CD4-positive, alpha-beta memory T cell (primary cell): ENCODE measurements at regions not wholly inside any gene's neighbourhood (a gene's known extent, or its start where the extent isn't known, plus 50 kb on each side); places are given as distances from the start of the nearest gene placed in this dataset.

Experiments used
- CTCF ChIA-PET: fragments of 350-600 bp; sonication (Branson Sonifier 250); formaldehyde crosslinking; loops from one replicate; lab custom pipeline; 2021; ENCODE audit warnings: inconsistent platforms; ENCODE audit not compliant: partially characterized antibody; lab: Charles Lee
- POLR2A ChIA-PET: fragments of 350-600 bp; sonication (Branson Sonifier 250); formaldehyde crosslinking; loops from one replicate; lab custom pipeline; 2021; ENCODE audit not compliant: partially characterized antibody; lab: Charles Lee
- DNase-seq, 5 donors: peaks; one replicate each; pipeline versions ENCODE4 v3.0.0 to v3.0.0-alpha.2; 2020 to 2022; ENCODE audit warnings: mixed read lengths in 1 of 5
- H3K27ac ChIP-seq: one replicate; pipeline ENCODE4 v1.7.0; 2013; ENCODE audit warnings: low read depth, low read length
- H3K27me3 ChIP-seq: 2 replicates; pipeline ENCODE4 v1.7.0; 2013; ENCODE audit warnings: mild to moderate bottlenecking, low read length, moderate library complexity; ENCODE audit not compliant: insufficient read depth
- H3K36me3 ChIP-seq: 2 replicates; pipeline ENCODE4 v1.7.0; 2013; ENCODE audit warnings: mild to moderate bottlenecking, low read length, moderate library complexity; ENCODE audit not compliant: insufficient read depth
- H3K4me1 ChIP-seq: 2 replicates; pipeline ENCODE4 v1.7.0; 2013; ENCODE audit warnings: mild to moderate bottlenecking, low read length, moderate library complexity; ENCODE audit not compliant: insufficient read depth
- H3K4me3 ChIP-seq, 2 donors: one replicate each; pipeline ENCODE4 v1.7.0; 2013; ENCODE audit warnings: low read length in 2 of 2, mild to moderate bottlenecking in 1 of 2
- H3K9me3 ChIP-seq, 2 donors: one replicate each; pipeline ENCODE4 v1.7.0; 2013; ENCODE audit warnings: low read length in 2 of 2, control low read depth in 1 of 2; ENCODE audit not compliant: control insufficient read depth in 1 of 2
- H3K27ac Mint-ChIP-seq, 7 donors: one replicate each; pipeline ENCODE4 v1.8.0; 2020 to 2021; ENCODE audit warnings: mixed read lengths in 7 of 7, mild to moderate bottlenecking in 6 of 7, inconsistent platforms in 3 of 7, moderate library complexity in 3 of 7
- H3K27me3 Mint-ChIP-seq, 2 donors: one replicate each; pipeline ENCODE4 v1.8.0; 2020 to 2021; ENCODE audit warnings: mixed read lengths in 2 of 2
- H3K36me3 Mint-ChIP-seq, 2 donors: one replicate each; pipeline ENCODE4 v1.8.0; 2020 to 2021; ENCODE audit warnings: mixed read lengths in 2 of 2, inconsistent platforms in 1 of 2, mild to moderate bottlenecking in 1 of 2
- H3K4me1 Mint-ChIP-seq, 4 donors: one replicate each; pipeline ENCODE4 v1.8.0; 2020 to 2021; ENCODE audit warnings: mixed read lengths in 4 of 4, mild to moderate bottlenecking in 1 of 4
- H3K4me3 Mint-ChIP-seq, 8 donors: one replicate each; pipeline ENCODE4 v1.8.0; 2020 to 2021; ENCODE audit warnings: mixed read lengths in 8 of 8, mild to moderate bottlenecking in 7 of 8, moderate library complexity in 6 of 8, inconsistent platforms in 3 of 8
- H3K9me3 Mint-ChIP-seq, 8 donors: one replicate each; pipeline ENCODE4 v1.8.0; 2020 to 2021; ENCODE audit warnings: mixed read lengths in 8 of 8, mild to moderate bottlenecking in 5 of 8, inconsistent platforms in 3 of 8, moderate library complexity in 1 of 8
- intact Hi-C: fragments of 100-400 bp; cut with micrococcal nuclease; formaldehyde crosslinking; loops from one replicate; pipeline ENCODE4 v1.15.1; 2023

DNA sequence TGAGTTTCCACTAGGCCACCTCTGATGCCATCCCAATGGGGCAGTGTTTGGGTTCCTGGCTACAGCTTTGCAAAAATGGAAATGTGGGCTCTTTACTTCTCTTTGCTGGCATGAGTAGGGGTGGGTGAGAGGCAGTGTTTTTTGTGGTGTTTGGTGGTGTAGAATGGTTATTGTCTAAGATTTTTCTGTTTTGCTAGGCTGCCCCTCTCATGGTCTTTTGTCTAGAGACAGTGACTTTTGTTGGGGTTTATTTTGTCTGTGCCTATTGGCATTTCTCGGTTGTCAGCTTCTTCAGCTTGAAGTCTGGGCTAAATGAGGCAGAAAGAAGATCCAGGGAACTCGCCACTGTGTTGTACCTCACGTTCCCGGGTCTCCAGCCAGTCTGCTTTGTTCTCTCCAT lies 112.1 kb downstream of the CENPF start:
- no peaks in the 10 kb centered on the region for H3K27me3 ChIP-seq
- H3K27me3 Mint-ChIP-seq: peaks cover 8 to 12% of the 10 kb centered on the region in 2 donors
- no peak for DNase-seq
- intact Hi-C loops: no loop called here
- H3K27ac Mint-ChIP-seq: no peak overlapping the region
- POLR2A ChIA-PET: no interaction called here
- H3K4me3 ChIP-seq: no peak overlapping the region
- H3K36me3 Mint-ChIP-seq: no peaks in the 10 kb centered on the region
- H3K4me1 Mint-ChIP-seq: no peaks in the 10 kb centered on the region
- no peaks in the 10 kb centered on the region for H3K9me3 ChIP-seq
- H3K4me1 ChIP-seq: no peaks in the 10 kb centered on the region
- no peak overlapping the region for H3K4me3 Mint-ChIP-seq
- H3K27ac ChIP-seq: no peak overlapping the region
- H3K9me3 Mint-ChIP-seq: peaks cover 0 to 4% (median 0%) of the 10 kb centered on the region in 8 donors
- CTCF ChIA-PET: no interaction called here
- no peaks in the 10 kb centered on the region for H3K36me3 ChIP-seq

DNA sequence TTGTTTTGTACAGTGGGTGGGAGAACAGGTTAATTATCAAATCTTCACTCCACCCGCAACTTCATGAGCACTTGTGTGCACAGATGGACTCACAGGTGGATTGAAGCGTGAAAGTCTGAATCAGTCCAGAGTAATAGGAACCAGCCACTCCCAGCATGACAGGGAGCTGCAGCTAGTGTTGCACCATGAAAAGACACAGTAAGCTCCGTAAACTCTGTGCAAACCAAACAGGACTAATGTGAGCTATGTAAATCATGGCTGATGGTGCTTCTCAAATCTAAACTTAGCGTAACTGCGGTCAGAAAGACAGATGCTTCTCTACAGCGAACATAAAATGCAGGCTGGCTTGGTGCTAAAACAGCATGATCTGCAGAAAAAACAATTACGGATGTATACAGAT lies 114.4 kb downstream of the CENPF start:
- Histone ChIP-seq H3K27me3 (no peaks in the 10 kb centered on the region), H3K4me1 (no peaks in the 10 kb centered on the region), H3K4me3 (no peak overlapping the region), H3K27ac (no peak overlapping the region), H3K9me3 (no peaks in the 10 kb centered on the region), H3K36me3 (no peaks in the 10 kb centered on the region)
- Mint-ChIP-seq H3K4me1 (no peaks in the 10 kb centered on the region), H3K36me3 (no peaks in the 10 kb centered on the region), H3K4me3 (no peak overlapping the region), H3K9me3 (peaks cover 0 to 7% (median 0%) of the 10 kb centered on the region in 8 donors), H3K27me3 (peaks cover 6 to 8% of the 10 kb centered on the region in 2 donors), H3K27ac (no peak overlapping the region)
- POLR2A ChIA-PET: no interaction called here
- DNase-seq: no peak
- intact Hi-C loops: no loop called here
- CTCF ChIA-PET: no interaction called here

DNA sequence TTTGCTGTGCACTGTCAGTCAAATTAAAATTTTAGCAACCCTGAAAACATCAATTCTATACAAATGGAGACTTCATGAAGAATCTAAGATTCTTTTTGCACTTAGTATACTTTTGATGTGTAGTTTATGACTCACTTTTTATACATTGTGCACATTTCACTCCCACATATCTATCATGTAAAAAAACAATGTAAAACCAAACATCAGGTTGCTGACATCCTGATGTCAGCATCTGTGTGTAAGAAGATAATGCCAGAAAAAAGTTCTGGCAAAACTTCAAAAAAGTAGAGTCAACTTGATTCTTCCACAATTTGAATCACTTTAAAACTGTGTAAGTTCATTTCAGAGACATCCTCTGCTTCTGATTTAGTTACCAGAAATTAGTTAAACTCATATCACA lies 115.7 kb downstream of the CENPF start:
- no peak for DNase-seq
- no peak overlapping the region for H3K27ac ChIP-seq
- ChIA-PET POLR2A (no interaction called here), CTCF (no interaction called here)
- no peaks in the 10 kb centered on the region for H3K4me1 ChIP-seq
- no peaks in the 10 kb centered on the region for H3K36me3 Mint-ChIP-seq
- no peak overlapping the region for H3K4me3 Mint-ChIP-seq
- no peaks in the 10 kb centered on the region for H3K9me3 ChIP-seq
- no peaks in the 10 kb centered on the region for H3K36me3 ChIP-seq
- no peak overlapping the region for H3K27ac Mint-ChIP-seq
- H3K27me3 Mint-ChIP-seq: peaks cover 6 to 8% of the 10 kb centered on the region in 2 donors
- H3K4me3 ChIP-seq: no peak overlapping the region
- intact Hi-C loops: no loop called here
- H3K27me3 ChIP-seq: no peaks in the 10 kb centered on the region
- no peaks in the 10 kb centered on the region for H3K4me1 Mint-ChIP-seq
- peaks cover 0 to 21% (median 3%) of the 10 kb centered on the region in 8 donors for H3K9me3 Mint-ChIP-seq

GRCh38 chr1:214719207-214719606 lies 116.2 kb downstream of the CENPF start:
- Histone ChIP-seq H3K4me3 (no peak overlapping the region), H3K36me3 (no peaks in the 10 kb centered on the region), H3K27me3 (no peaks in the 10 kb centered on the region), H3K27ac (no peak overlapping the region), H3K9me3 (no peaks in the 10 kb centered on the region), H3K4me1 (no peaks in the 10 kb centered on the region)
- POLR2A ChIA-PET: no interaction called here
- no peak overlapping the region for H3K4me3 Mint-ChIP-seq
- CTCF ChIA-PET: no interaction called here
- peaks cover 0 to 22% (median 3%) of the 10 kb centered on the region in 8 donors for H3K9me3 Mint-ChIP-seq
- intact Hi-C loops: no loop called here
- peaks cover 6% of the 10 kb centered on the region in 2 donors for H3K27me3 Mint-ChIP-seq
- H3K27ac Mint-ChIP-seq: no peak overlapping the region
- H3K4me1 Mint-ChIP-seq: no peaks in the 10 kb centered on the region
- no peaks in the 10 kb centered on the region for H3K36me3 Mint-ChIP-seq
- DNase-seq: no peak

DNA sequence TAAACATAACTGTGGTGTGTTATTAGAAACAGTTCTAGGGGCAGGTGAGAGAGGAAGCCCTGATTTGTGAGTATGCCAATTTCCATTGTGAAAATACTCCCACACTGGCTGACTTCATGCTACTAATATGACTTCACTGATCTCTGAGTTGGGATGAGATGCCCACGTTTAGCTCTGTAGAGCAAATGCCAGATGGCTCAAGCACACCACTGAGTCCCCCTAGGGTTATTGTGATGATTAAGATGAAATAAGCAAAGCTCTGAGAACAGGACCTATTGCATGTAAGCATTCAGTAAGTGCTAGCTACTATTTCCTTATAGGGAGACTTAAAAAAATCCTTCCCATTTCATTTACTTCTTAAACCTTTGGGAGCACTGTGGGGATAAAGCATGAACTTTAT lies 117.6 kb downstream of the CENPF start:
- Histone ChIP-seq H3K27ac (no peak overlapping the region), H3K27me3 (no peaks in the 10 kb centered on the region), H3K4me3 (no peak overlapping the region), H3K9me3 (no peaks in the 10 kb centered on the region), H3K36me3 (no peaks in the 10 kb centered on the region), H3K4me1 (no peaks in the 10 kb centered on the region)
- no peak overlapping the region for H3K27ac Mint-ChIP-seq
- H3K4me3 Mint-ChIP-seq: no peak overlapping the region
- intact Hi-C loops: no loop called here
- peaks cover 0 to 18% (median 3%) of the 10 kb centered on the region in 8 donors for H3K9me3 Mint-ChIP-seq
- H3K27me3 Mint-ChIP-seq: peaks cover 0 to 2% of the 10 kb centered on the region in 2 donors
- CTCF ChIA-PET: no interaction called here
- POLR2A ChIA-PET: no interaction called here
- H3K36me3 Mint-ChIP-seq: no peaks in the 10 kb centered on the region
- no peaks in the 10 kb centered on the region for H3K4me1 Mint-ChIP-seq
- DNase-seq: no peak

DNA sequence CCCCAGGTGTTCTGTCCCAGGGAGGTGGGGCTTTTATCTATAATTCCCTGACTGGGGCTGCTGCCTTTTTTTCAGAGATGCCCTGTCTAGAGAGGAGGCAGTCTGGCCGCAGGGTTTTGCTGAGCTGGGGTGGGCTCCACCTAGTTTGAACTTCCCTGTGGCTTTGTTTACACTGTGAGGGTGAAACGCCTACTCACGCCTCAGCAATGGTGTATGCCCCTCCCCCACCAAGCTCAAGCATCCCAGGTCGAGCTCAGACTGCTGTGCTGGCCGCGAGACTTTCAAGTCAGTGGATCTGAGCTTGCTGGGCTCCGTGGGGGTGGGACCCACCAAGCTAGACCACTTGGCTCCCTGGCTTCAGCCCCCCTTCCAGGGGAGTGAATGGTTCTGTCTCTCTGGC lies 124.3 kb downstream of the CENPF start:
- no peaks in the 10 kb centered on the region for H3K9me3 ChIP-seq
- H3K27me3 ChIP-seq: no peaks in the 10 kb centered on the region
- H3K4me3 ChIP-seq: no peak overlapping the region
- Mint-ChIP-seq H3K4me3 (no peak overlapping the region), H3K9me3 (peaks cover 0 to 23% (median 4%) of the 10 kb centered on the region in 8 donors), H3K4me1 (no peaks in the 10 kb centered on the region), H3K27ac (no peak overlapping the region), H3K27me3 (peaks cover 0 to 9% of the 10 kb centered on the region in 2 donors), H3K36me3 (no peaks in the 10 kb centered on the region)
- no peaks in the 10 kb centered on the region for H3K36me3 ChIP-seq
- H3K27ac ChIP-seq: no peak overlapping the region
- intact Hi-C loops: no loop called here
- ChIA-PET CTCF (no interaction called here), POLR2A (no interaction called here)
- no peak for DNase-seq
- no peaks in the 10 kb centered on the region for H3K4me1 ChIP-seq

GRCh38 chr1:214739621-214740238 lies 136.7 kb downstream of the CENPF start:
- Histone ChIP-seq H3K4me3 (no peak overlapping the region), H3K27ac (no peak overlapping the region), H3K36me3 (no peaks in the 10 kb centered on the region), H3K4me1 (no peaks in the 10 kb centered on the region), H3K27me3 (no peaks in the 10 kb centered on the region), H3K9me3 (no peaks in the 10 kb centered on the region)
- ChIA-PET POLR2A (no interaction called here), CTCF (no interaction called here)
- no peaks in the 10 kb centered on the region for H3K36me3 Mint-ChIP-seq
- H3K27ac Mint-ChIP-seq: no peak overlapping the region
- H3K4me3 Mint-ChIP-seq: no peak overlapping the region
- H3K4me1 Mint-ChIP-seq: peaks cover 0 to 4% (median 1%) of the 10 kb centered on the region in 4 donors
- no peak for DNase-seq
- peaks cover 4 to 6% of the 10 kb centered on the region in 2 donors for H3K27me3 Mint-ChIP-seq
- intact Hi-C loops: no loop called here
- H3K9me3 Mint-ChIP-seq: peaks cover 0 to 5% (median 0%) of the 10 kb centered on the region in 8 donors
